Embryonic facial prominence (tissue), 1 donor: ENCODE measurements at regions not wholly inside any gene's neighbourhood (a gene's known extent, or its start where the extent isn't known, plus 50 kb on each side); places are given as distances from the start of the nearest gene placed in this dataset.

ENCODE experiments used
- DNase-seq: peaks from one replicate; pipeline ENCODE4 v3.0.0-alpha.2; 2016; ENCODE audit errors: extremely low spot score

GRCh38 chr5:56588131-56588487 lies 227.2 kb upstream of the MAP3K1 start:
- DNase-seq, result no peak

GRCh38 chr5:56587381-56588130 lies 227.8 kb upstream of the MAP3K1 start:
- DNase-seq, result no peak

- no peak for DNase-seq
These were observed 229.2 kb upstream of the MAP3K1 start for GRCh38 chr5:56585999-56586691.

- DNase-seq, result no peak
These were observed 229.9 kb upstream of the MAP3K1 start for GRCh38 chr5:56585461-56585860.

- no peak for DNase-seq
These were observed 233.9 kb upstream of the MAP3K1 start for GRCh38 chr5:56581426-56581825.

GRCh38 chr5:56580864-56581263 lies 234.5 kb upstream of the MAP3K1 start:
- DNase-seq, result no peak

GRCh38 chr5:56575821-56576220 lies 239.5 kb upstream of the MAP3K1 start:
- DNase-seq, result no peak

GRCh38 chr5:56574778-56575177 lies 240.6 kb upstream of the MAP3K1 start:
- DNase-seq, result no peak

- DNase-seq, result no peak
These were observed 245.8 kb upstream of the MAP3K1 start for GRCh38 chr5:56569566-56569965.

- no peak for DNase-seq
These were observed 246.3 kb upstream of the MAP3K1 start for GRCh38 chr5:56569076-56569475.

- no peak for DNase-seq
These were observed 248.1 kb upstream of the MAP3K1 start for GRCh38 chr5:56567278-56567677.

- DNase-seq, result no peak
These were observed 248.7 kb upstream of the MAP3K1 start for GRCh38 chr5:56566374-56567249.

GRCh38 chr5:56565644-56566043 lies 249.7 kb upstream of the MAP3K1 start:
- no peak for DNase-seq

- DNase-seq, result no peak
These were observed 250.1 kb upstream of the MAP3K1 start for GRCh38 chr5:56565283-56565615.

- no peak for DNase-seq
These were observed 250.6 kb upstream of the MAP3K1 start for GRCh38 chr5:56564541-56565282.

GRCh38 chr5:56561455-56561854 lies 253.9 kb upstream of the MAP3K1 start:
- no peak for DNase-seq

- no peak for DNase-seq
These were observed 257.1 kb upstream of the MAP3K1 start for GRCh38 chr5:56558131-56558745.

- no peak for DNase-seq
These were observed 258.2 kb upstream of the MAP3K1 start for GRCh38 chr5:56557198-56557597.

- DNase-seq, result no peak
These were observed 262.6 kb upstream of the MAP3K1 start for GRCh38 chr5:56552612-56553268.

GRCh38 chr5:56550227-56550626 lies 265.1 kb upstream of the MAP3K1 start:
- DNase-seq, result no peak
